ENCODE measurements at regions not wholly inside any gene's neighbourhood (a gene's known extent, or its start where the extent isn't known, plus 50 kb on each side); places are given as distances from the start of the nearest gene placed in this dataset.

- Mint-ChIP-seq H3K4me3 (no peak overlapping the region), H3K36me3 (ENCODE audit: low read depth) (no peaks in the 10 kb centered on the region), H3K27me3 (peaks cover 8% of the 10 kb centered on the region), H3K27ac (no peak overlapping the region), H3K4me1 (ENCODE audit: low read depth) (no peaks in the 10 kb centered on the region), H3K9me3 (no peaks in the 10 kb centered on the region)
Observed at GRCh38 chr5:174281855-174282254, 236.3 kb downstream of the NSG2 start.

DNA sequence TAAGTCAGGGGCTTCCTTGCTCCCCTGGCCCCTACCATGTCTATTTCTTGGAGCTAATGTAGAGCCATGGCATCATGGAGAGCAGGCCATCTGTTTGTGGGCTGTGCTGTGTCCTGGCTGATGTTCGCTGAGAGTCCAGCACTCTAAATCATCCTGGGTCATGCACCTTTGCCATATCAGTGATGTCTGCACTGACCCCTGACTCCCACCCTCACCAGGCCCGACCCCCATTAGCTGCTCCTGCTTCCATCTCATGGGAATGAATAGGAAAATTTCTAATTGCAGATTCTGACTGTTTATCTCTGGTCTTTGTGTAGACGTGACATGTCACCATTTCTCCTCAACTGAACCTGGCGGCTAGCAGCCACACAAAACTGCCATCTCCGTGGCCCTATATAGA is 236.9 kb downstream of the NSG2 start:
- H3K4me3 Mint-ChIP-seq: no peak overlapping the region

GRCh38 chr5:174283211-174284005 is 237.9 kb downstream of the NSG2 start:
- Mint-ChIP-seq H3K27ac (no peak overlapping the region), H3K36me3 (ENCODE audit: low read depth) (no peaks in the 10 kb centered on the region), H3K9me3 (no peaks in the 10 kb centered on the region)

More for the DNA sequence above, 236.9 kb downstream of the NSG2 start:
- H3K27me3 Mint-ChIP-seq: peaks cover 8% of the 10 kb centered on the region
- no peaks in the 10 kb centered on the region for H3K36me3 Mint-ChIP-seq (ENCODE audit: low read depth)
- H3K4me1 Mint-ChIP-seq (ENCODE audit: low read depth): no peaks in the 10 kb centered on the region
- H3K27ac Mint-ChIP-seq: no peak overlapping the region
- no peaks in the 10 kb centered on the region for H3K9me3 Mint-ChIP-seq

GRCh38 chr5:174284873-174285272 is 239.4 kb downstream of the NSG2 start:
- no peak overlapping the region for H3K27ac Mint-ChIP-seq
- no peak overlapping the region for H3K4me3 Mint-ChIP-seq
- no peaks in the 10 kb centered on the region for H3K9me3 Mint-ChIP-seq
- H3K36me3 Mint-ChIP-seq (ENCODE audit: low read depth): no peaks in the 10 kb centered on the region
- peaks cover 8% of the 10 kb centered on the region for H3K27me3 Mint-ChIP-seq
- no peaks in the 10 kb centered on the region for H3K4me1 Mint-ChIP-seq (ENCODE audit: low read depth)

More at GRCh38 chr5:174283211-174284005, 237.9 kb downstream of the NSG2 start:
- Mint-ChIP-seq H3K4me1 (ENCODE audit: low read depth) (no peaks in the 10 kb centered on the region), H3K27me3 (peaks cover 8% of the 10 kb centered on the region), H3K4me3 (no peak overlapping the region)

GRCh38 chr5:174287761-174288160 is 242.3 kb downstream of the NSG2 start:
- Mint-ChIP-seq H3K27me3 (peaks cover 5% of the 10 kb centered on the region), H3K36me3 (ENCODE audit: low read depth) (no peaks in the 10 kb centered on the region), H3K27ac (no peak overlapping the region), H3K9me3 (peaks cover 6% of the 10 kb centered on the region), H3K4me3 (no peak overlapping the region), H3K4me1 (ENCODE audit: low read depth) (no peaks in the 10 kb centered on the region)

DNA sequence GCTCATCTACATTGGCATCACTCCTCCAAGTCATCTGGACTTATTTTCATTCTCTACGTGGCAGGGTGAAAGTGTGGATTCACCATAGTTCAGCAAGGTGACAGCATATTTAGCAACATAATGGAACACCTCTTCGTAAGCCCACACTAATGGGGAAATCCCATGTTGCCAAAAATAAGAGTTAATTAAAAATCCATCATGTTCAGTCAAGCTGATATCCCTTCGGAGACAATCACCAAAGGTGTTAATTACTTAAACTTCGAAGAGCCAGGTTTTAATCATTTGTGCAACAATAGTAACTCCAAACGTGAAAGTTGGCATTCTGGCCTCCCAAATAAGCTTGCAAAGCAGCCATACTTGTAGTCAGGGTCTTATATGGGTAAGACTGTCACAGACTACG is 242.9 kb downstream of the NSG2 start:
- Mint-ChIP-seq H3K27me3 (peaks cover 4% of the 10 kb centered on the region), H3K4me1 (ENCODE audit: low read depth) (no peaks in the 10 kb centered on the region), H3K9me3 (peaks cover 6% of the 10 kb centered on the region)

GRCh38 chr5:174291162-174291561 is 245.7 kb downstream of the NSG2 start:
- Mint-ChIP-seq H3K4me1 (ENCODE audit: low read depth) (no peaks in the 10 kb centered on the region), H3K9me3 (peaks cover 11% of the 10 kb centered on the region), H3K27ac (no peak overlapping the region), H3K36me3 (ENCODE audit: low read depth) (no peaks in the 10 kb centered on the region), H3K4me3 (no peak overlapping the region), H3K27me3 (no peaks in the 10 kb centered on the region)

More for the DNA sequence above, 242.9 kb downstream of the NSG2 start:
- H3K36me3 Mint-ChIP-seq (ENCODE audit: low read depth): no peaks in the 10 kb centered on the region
- H3K4me3 Mint-ChIP-seq: no peak overlapping the region
- H3K27ac Mint-ChIP-seq: no peak overlapping the region

GRCh38 chr5:174292348-174292747 is 246.8 kb downstream of the NSG2 start:
- H3K27me3 Mint-ChIP-seq: no peaks in the 10 kb centered on the region
- no peak overlapping the region for H3K27ac Mint-ChIP-seq

GRCh38 chr5:174293006-174293405 is 247.5 kb downstream of the NSG2 start:
- Mint-ChIP-seq H3K27ac (no peak overlapping the region), H3K9me3 (peaks cover 11% of the 10 kb centered on the region), H3K4me1 (ENCODE audit: low read depth) (no peaks in the 10 kb centered on the region), H3K27me3 (no peaks in the 10 kb centered on the region), H3K4me3 (no peak overlapping the region), H3K36me3 (ENCODE audit: low read depth) (no peaks in the 10 kb centered on the region)

More at GRCh38 chr5:174292348-174292747, 246.8 kb downstream of the NSG2 start:
- H3K9me3 Mint-ChIP-seq: peaks cover 11% of the 10 kb centered on the region
- H3K36me3 Mint-ChIP-seq (ENCODE audit: low read depth): no peaks in the 10 kb centered on the region
- no peaks in the 10 kb centered on the region for H3K4me1 Mint-ChIP-seq (ENCODE audit: low read depth)
- no peak overlapping the region for H3K4me3 Mint-ChIP-seq

DNA sequence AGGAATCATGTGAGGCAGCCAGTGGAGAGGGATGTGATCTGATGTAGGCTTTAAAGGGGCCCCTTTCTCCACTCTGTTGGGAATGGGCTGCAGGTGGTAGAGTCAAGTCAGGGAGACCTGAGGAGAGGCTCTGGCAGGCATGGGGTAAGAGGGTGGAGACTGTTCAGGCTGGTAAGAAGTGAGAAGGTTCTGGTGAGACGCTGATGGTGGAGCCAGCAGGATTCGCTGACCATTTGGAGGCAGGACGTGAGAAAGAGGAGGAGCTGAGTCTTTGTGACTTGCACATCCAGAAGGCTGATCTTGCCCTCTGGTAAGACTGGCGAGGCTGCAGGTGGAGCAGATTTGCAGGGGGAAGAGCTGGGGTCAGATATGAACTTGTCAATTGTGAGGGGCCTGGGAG is 248.0 kb downstream of the NSG2 start:
- Mint-ChIP-seq H3K4me3 (no peak overlapping the region), H3K4me1 (ENCODE audit: low read depth) (no peaks in the 10 kb centered on the region), H3K36me3 (ENCODE audit: low read depth) (no peaks in the 10 kb centered on the region), H3K27me3 (no peaks in the 10 kb centered on the region), H3K9me3 (peaks cover 11% of the 10 kb centered on the region), H3K27ac (no peak overlapping the region)

DNA sequence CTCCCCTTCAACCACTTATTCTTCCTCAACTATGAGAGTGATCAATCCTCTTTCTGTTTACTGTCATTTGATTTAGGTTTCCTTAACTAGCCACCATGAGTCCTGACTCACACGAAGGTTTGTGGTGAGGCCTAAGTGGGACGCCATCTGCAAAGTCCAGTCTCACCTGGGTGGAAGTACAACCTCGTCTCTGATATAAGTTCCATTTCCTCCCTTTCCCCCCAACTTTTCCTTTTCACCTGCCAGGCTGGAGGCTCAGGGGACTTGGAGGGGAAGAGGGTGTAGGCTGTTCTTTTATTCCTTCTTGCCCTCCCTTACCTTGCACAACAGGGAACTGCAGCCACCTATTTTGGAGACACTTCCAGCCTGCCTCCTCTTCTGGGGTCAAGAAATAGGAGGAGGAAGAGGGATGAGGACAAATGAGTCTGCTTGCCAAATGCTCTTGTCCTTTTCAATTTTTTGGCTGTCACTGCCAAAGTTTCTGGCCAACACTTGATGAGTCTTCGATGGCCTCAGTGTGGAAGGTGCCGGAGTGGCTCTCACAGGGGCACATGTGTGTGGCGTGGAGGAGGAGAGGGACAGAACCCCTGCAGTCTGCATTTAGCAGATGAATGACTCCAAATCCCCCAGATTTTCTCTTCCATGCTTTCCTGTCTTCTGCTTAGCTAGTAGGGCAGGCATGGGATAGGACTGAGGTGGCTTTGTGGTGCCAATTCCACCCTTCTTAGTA is 249.6 kb downstream of the NSG2 start:
- Mint-ChIP-seq H3K27me3 (peaks cover 4% of the 10 kb centered on the region), H3K9me3 (peaks cover 11% of the 10 kb centered on the region), H3K4me3 (no peak overlapping the region), H3K4me1 (ENCODE audit: low read depth) (no peaks in the 10 kb centered on the region), H3K36me3 (ENCODE audit: low read depth) (no peaks in the 10 kb centered on the region), H3K27ac (no peak overlapping the region)

DNA sequence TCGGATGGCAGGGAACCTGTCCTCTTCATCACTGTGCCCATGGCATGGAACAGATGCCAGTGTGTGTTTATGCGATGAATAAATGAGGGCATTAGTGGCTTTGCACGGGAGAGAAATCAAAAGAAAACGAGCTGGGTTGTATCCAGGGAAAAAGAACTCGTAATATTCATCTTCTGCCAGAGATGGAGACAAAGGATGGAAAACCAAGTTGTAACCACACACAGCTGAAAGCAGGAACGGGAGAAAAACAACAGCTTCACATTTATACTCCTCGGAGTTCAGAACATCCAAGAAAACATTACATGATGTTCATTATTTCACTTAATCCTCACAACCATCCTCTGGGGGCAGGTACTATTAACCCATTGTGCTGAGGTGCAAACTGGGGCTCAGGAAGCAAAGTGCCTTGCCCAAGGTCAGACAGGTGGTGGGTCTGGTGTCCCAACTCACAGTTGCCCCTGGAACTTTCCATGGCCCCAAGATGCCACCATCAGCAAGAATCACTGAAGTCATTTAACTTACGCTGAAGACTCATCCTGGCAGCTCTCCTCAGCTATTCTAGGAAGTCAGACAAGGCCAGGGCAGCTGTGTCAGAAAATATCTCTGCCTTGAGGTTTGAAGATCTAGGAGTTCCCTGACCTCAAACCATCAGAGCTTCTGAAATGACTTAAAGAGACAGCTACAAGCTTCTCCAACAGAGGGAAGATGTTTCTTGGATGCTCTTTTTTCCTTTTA is 250.4 kb downstream of the NSG2 start:
- peaks cover 6% of the 10 kb centered on the region for H3K9me3 Mint-ChIP-seq
- H3K27me3 Mint-ChIP-seq: peaks cover 5% of the 10 kb centered on the region
- no peaks in the 10 kb centered on the region for H3K36me3 Mint-ChIP-seq (ENCODE audit: low read depth)
- no peaks in the 10 kb centered on the region for H3K4me1 Mint-ChIP-seq (ENCODE audit: low read depth)
- no peak overlapping the region for H3K4me3 Mint-ChIP-seq
- no peak overlapping the region for H3K27ac Mint-ChIP-seq

DNA sequence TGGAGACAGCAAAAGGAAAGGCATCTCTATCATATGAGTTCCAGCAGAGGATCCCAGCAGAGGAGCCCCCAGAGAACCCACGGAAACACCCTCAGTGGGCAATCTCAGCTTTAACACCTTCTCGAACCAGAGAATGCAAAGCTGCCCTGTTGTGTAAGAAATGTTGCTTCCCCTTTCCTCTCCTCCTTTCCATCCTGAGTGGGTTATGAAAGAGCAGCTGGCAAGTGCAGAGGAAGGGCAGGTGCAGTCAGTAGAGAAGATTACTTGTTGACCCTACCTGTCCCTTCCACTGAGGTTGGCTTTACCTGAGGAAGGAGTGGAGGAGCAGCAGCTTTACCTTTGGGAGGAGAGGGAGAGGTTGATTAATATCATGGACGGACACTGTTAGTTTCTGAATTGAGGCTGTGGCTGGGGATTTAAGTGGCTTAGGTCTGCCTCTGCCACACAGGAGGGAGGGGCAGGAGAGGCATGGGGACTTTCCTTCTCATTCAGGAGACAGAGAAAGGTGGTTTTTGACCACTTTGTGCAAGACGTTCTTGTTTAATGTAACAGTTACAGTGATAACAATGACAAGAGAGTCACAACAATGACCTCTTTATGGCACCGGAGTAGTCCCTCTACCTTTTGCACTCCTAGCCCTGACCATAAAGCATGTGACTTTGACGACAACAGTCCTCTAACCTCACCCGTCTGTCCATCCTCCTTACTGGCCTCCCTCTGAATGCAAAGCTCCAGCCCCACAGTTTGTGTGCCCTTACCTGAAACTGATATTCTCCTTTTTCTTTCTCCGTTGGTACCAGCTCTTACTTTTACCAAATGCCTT is 254.8 kb downstream of the NSG2 start:
- H3K27ac Mint-ChIP-seq: no peak overlapping the region
- H3K9me3 Mint-ChIP-seq: no peaks in the 10 kb centered on the region
- no peaks in the 10 kb centered on the region for H3K4me1 Mint-ChIP-seq (ENCODE audit: low read depth)
- no peaks in the 10 kb centered on the region for H3K36me3 Mint-ChIP-seq (ENCODE audit: low read depth)
- H3K4me3 Mint-ChIP-seq: no peak overlapping the region
- peaks cover 16% of the 10 kb centered on the region for H3K27me3 Mint-ChIP-seq

DNA sequence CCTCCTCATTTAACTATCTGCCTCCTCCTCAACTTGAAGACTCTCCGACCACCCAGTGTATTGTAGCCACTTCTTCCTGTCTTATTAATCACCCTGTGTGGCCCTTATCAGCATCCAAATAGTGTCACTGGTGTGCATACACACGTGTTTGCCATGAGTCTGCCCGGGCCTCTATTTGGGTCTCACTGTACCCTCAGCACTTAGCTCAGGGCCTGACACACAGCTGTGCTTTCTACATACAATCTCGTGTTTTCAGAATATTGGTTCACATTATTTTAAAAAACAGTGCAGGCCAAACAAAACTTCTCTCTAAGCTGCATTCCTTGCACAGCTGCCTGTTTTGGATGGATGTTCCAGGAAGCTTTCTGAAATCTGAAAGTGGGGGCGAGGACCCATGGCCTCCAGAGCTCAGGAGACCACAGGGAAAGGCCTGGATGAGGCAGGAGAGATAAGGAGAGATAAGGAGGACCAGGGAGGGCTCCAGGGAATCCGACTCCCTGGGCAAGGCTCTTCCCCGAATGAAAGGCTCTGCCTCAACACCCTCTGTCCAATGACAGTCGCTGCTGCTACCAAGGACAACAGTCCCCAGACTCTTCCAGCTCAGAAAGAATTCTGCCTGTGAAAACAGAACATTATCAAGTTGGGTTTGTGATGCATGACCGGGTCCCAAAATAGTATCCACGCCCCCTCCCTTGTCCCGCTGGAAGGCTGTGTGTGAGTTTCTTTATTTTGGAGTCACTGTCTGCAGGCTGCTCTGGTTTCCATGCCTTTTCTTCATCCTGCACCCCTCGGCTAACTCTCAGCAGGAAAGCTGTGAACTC is 255.6 kb downstream of the NSG2 start:
- Mint-ChIP-seq H3K9me3 (no peaks in the 10 kb centered on the region), H3K4me1 (ENCODE audit: low read depth) (no peaks in the 10 kb centered on the region), H3K27me3 (peaks cover 16% of the 10 kb centered on the region), H3K36me3 (ENCODE audit: low read depth) (no peaks in the 10 kb centered on the region), H3K27ac (no peak overlapping the region), H3K4me3 (no peak overlapping the region)

All from stimulated activated naive CD8-positive, alpha-beta T cell treated with anti-CD3 and anti-CD28 coated beads, Interleukin-15, Interleukin-2, amounts not matched to agents 100 ng/mL and 50 ng/mL, for 24 hours (primary cell).